HCT116 (cell line): ENCODE measurements at regions not wholly inside any gene's neighbourhood (a gene's known extent, or its start where the extent isn't known, plus 50 kb on each side); places are given as distances from the start of the nearest gene placed in this dataset.

ENCODE experiments used
- ATAC-seq: fragments of 200-7000 bp; cut with Tn5 transposase; 2 replicates; pipeline ENCODE4 v1.9.1; 2020; ENCODE audit warnings: mild to moderate bottlenecking, moderate library complexity
- BruUV-seq: library from RNA; stranded (reverse); fragments of 400-500 nt; replicated peaks from 2 replicates; lab custom pipeline; 2021; lab: Mats Ljungman, UMichigan
- CTCF ChIA-PET: fragments of 300-600 bp; sonication (Branson Sonifier 250); formaldehyde crosslinking; loops from one replicate; lab custom pipeline; 2021; ENCODE audit warnings: antibody characterized with exemption; lab: Charles Lee
- POLR2A ChIA-PET: fragments of 300-600, 350-600 bp; sonication (Branson Sonifier 250); formaldehyde crosslinking; loops from one replicate; lab custom pipeline; 2021; ENCODE audit warnings: antibody characterized with exemption; lab: Charles Lee
- RAD21 ChIA-PET, 2 experiments: fragments of 300-600 bp; sonication (Branson Sonifier 250); formaldehyde crosslinking; loops; one replicate each; lab custom pipeline; 2023; ENCODE audit warnings: low total read pairs in 2 of 2; ENCODE audit not compliant: uncharacterized antibody in 2 of 2, unreplicated experiment in 2 of 2, low non-redundant PET in 1 of 2; lab: Charles Lee
- DNase-seq: peaks from one replicate; pipeline ENCODE4 v3.0.0-alpha.2; 2010; ENCODE audit warnings: low read depth, low spot score
- H2AFZ ChIP-seq: fragments of 200-600 bp; shearing (Covaris generic), sonication (generic); 2 replicates; pipeline ENCODE4 v1.6.1; 2017; ENCODE audit warnings: low read depth, mixed run types, mixed read lengths, antibody characterized with exemption, low read length; ENCODE audit not compliant: poor library complexity, severe bottlenecking
- H3K27ac ChIP-seq: 2 replicates; pipeline ENCODE4 v1.5.1; 2012; ENCODE audit warnings: low read depth, low read length
- H3K27me3 ChIP-seq: fragments of 200-600 bp; sonication (generic); 2 replicates; pipeline ENCODE4 v1.6.1; 2016; ENCODE audit warnings: mixed run types, low read length, mixed read lengths; ENCODE audit not compliant: insufficient read depth
- H3K36me3 ChIP-seq, 2 experiments: fragments of 200-500 bp in 1 of 2; fragments of 200-600 bp in 1 of 2; sonication (Bioruptor generic) in 1 of 2; sonication (generic) in 1 of 2; 2 replicates each; pipeline versions ENCODE4 v1.5.1 to v1.6.1; 2014 to 2016; ENCODE audit warnings: low read length in 2 of 2, inconsistent platforms in 1 of 2, mixed read lengths in 1 of 2, mixed run types in 1 of 2; ENCODE audit not compliant: insufficient read depth in 2 of 2, control insufficient read depth in 1 of 2
- H3K4me1 ChIP-seq, 2 experiments: fragments of 200-600 bp in 1 of 2; sonication (generic) in 1 of 2; 2 replicates each; pipeline versions ENCODE4 v1.5.1 to v1.6.1; 2012 to 2017; ENCODE audit warnings: low read length in 2 of 2, inconsistent platforms in 1 of 2, mild to moderate bottlenecking in 1 of 2, mixed read lengths in 1 of 2, mixed run types in 1 of 2, moderate library complexity in 1 of 2; ENCODE audit not compliant: insufficient read depth in 2 of 2, control insufficient read depth in 1 of 2
- H3K4me2 ChIP-seq: fragments of 200-600 bp; sonication (generic); 2 replicates; pipeline ENCODE4 v1.6.1; 2017; ENCODE audit warnings: mixed run types, low read length, mixed read lengths
- H3K4me3 ChIP-seq, 2 experiments: fragments of 200-600 bp in 1 of 2; sonication (generic) in 1 of 2; replicated peaks in 1 of 2; 2 replicates each; pipeline ENCODE4 v1.5.1; 2011 to 2016; ENCODE audit warnings: low read length in 2 of 2, control low read depth in 1 of 2, low read depth in 1 of 2, mild to moderate bottlenecking in 1 of 2, mixed read lengths in 1 of 2, mixed run types in 1 of 2
- H3K79me2 ChIP-seq: fragments of 200-600 bp; sonication (generic); 2 replicates; pipeline ENCODE4 v1.6.1; 2017; ENCODE audit warnings: mild to moderate bottlenecking, mixed run types, low read length, moderate library complexity, mixed read lengths; ENCODE audit not compliant: insufficient read depth
- H3K9ac ChIP-seq: fragments of 200-600 bp; sonication (generic); 2 replicates; pipeline ENCODE4 v1.6.1; 2016; ENCODE audit warnings: low read length, mixed read lengths
- H3K9me2 ChIP-seq: fragments of 200-600 bp; sonication (generic), shearing (Covaris generic); 2 replicates; pipeline ENCODE4 v1.6.1; 2017; ENCODE audit warnings: mixed run types, mild to moderate bottlenecking, moderate library complexity; ENCODE audit not compliant: insufficient read depth
- H3K9me3 ChIP-seq, 2 experiments: fragments of 200-500 bp in 1 of 2; fragments of 200-600 bp in 1 of 2; sonication (Bioruptor generic) in 1 of 2; sonication (generic) in 1 of 2; 2 replicates each; pipeline ENCODE4 v1.6.1; 2014 to 2017; ENCODE audit warnings: low read length in 2 of 2, mixed read lengths in 2 of 2, inconsistent platforms in 1 of 2, low read depth in 1 of 2, mild to moderate bottlenecking in 1 of 2, mixed run types in 1 of 2, moderate library complexity in 1 of 2; ENCODE audit not compliant: control insufficient read depth in 1 of 2, insufficient read depth in 1 of 2
- H4K20me1 ChIP-seq: fragments of 200-600 bp; sonication (generic), shearing (Covaris generic); 2 replicates; pipeline ENCODE4 v1.6.1; 2017; ENCODE audit warnings: mixed run types, mild to moderate bottlenecking, moderate library complexity; ENCODE audit not compliant: insufficient read depth
- ATF3 ChIP-seq: IDR thresholded peaks from 2 replicates; pipeline ENCODE4 v1.6.1; 2012
- CBX3 ChIP-seq: IDR thresholded peaks from 2 replicates; pipeline ENCODE4 v1.6.1; 2012; ENCODE audit warnings: low read depth
- EZH2 ChIP-seq: fragments of 200-600 bp; sonication (generic); IDR thresholded peaks from 2 replicates; pipeline ENCODE4 v1.6.1; 2017; ENCODE audit warnings: antibody characterized with exemption, mixed run types
- JUND ChIP-seq: IDR thresholded peaks from 2 replicates; pipeline ENCODE4 v1.6.1; 2012
- RAD21 ChIP-seq: IDR thresholded peaks from 2 replicates; pipeline ENCODE4 v1.6.1; 2012; ENCODE audit warnings: low read depth, mild to moderate bottlenecking
- SIN3A ChIP-seq: IDR thresholded peaks from 2 replicates; pipeline ENCODE4 v1.6.1; 2012; ENCODE audit warnings: low read depth
- SP1 ChIP-seq: IDR thresholded peaks from 2 replicates; pipeline ENCODE4 v1.6.1; 2012; ENCODE audit warnings: low read depth
- SRF ChIP-seq: IDR thresholded peaks from 2 replicates; pipeline ENCODE4 v1.6.1; 2012; ENCODE audit warnings: low read depth
- YY1 ChIP-seq: IDR thresholded peaks from 2 replicates; pipeline ENCODE4 v1.6.1; 2011; ENCODE audit warnings: low read length, low read depth, moderate library complexity, mild to moderate bottlenecking; ENCODE audit not compliant: insufficient replicate concordance; ENCODE audit errors: extremely low read depth
- ZBTB33 ChIP-seq: IDR thresholded peaks from 2 replicates; pipeline ENCODE4 v1.6.1; 2011; ENCODE audit warnings: mild to moderate bottlenecking, low read length, moderate library complexity; ENCODE audit not compliant: insufficient replicate concordance; ENCODE audit errors: extremely low read depth
- ZFX ChIP-seq: fragments of 450-650 bp; IDR thresholded peaks from 2 replicates; pipeline ENCODE4 v1.6.1; 2017
- intact Hi-C: fragments of 100-400 bp; cut with micrococcal nuclease; formaldehyde crosslinking; loops from 2 replicates; pipeline ENCODE4 v1.10.0; 2022

- TF ChIP-seq EZH2, result no peak
- no peak for TF ChIP-seq ZFX
- TF ChIP-seq JUND, result no peak
- TF ChIP-seq ZBTB33, result no peak
These were observed 102.2 kb upstream of the ANKRD1 start (continued) for GRCh38 chr10:91022924-91023699.

GRCh38 chr10:91023700-91024398, 103.0 kb upstream of the ANKRD1 start:
- ATAC-seq (no peak), DNase-seq (no peak)
- no peaks in the 10 kb centered on the region for H3K9me2 ChIP-seq
- no peak for TF ChIP-seq SRF
- no peak for TF ChIP-seq EZH2
- TF ChIP-seq RAD21, result no peak
- TF ChIP-seq YY1, result no peak
- TF ChIP-seq ATF3, result no peak
- no peak for TF ChIP-seq ZFX
- no peak for TF ChIP-seq SIN3A
- TF ChIP-seq CBX3, result no peak
- no peak for TF ChIP-seq SP1
- intact Hi-C loops, result no loop called here
- H4K20me1 ChIP-seq, result no peaks in the 10 kb centered on the region
- POLR2A ChIA-PET, result no interaction called here
- no peaks in the 10 kb centered on the region for H3K79me2 ChIP-seq
- no TSS peak for BruUV-seq
- H2AFZ ChIP-seq, result no peak overlapping the region
- no peaks in the 10 kb centered on the region for H3K9me3 ChIP-seq
- H3K4me1 ChIP-seq, result no peaks in the 10 kb centered on the region
- H3K27ac ChIP-seq, result no peak overlapping the region
- H3K36me3 ChIP-seq, result no peaks in the 10 kb centered on the region
- no peak overlapping the region for H3K4me3 ChIP-seq
- no peak overlapping the region for H3K9ac ChIP-seq
- RAD21 ChIA-PET, result no interaction called here
- CTCF ChIA-PET, result no interaction called here
- no peaks in the 10 kb centered on the region for H3K27me3 ChIP-seq
- no peak overlapping the region for H3K4me2 ChIP-seq
